Hindlimb muscle (tissue), 1 donor: ENCODE measurements at regions not wholly inside any gene's neighbourhood (a gene's known extent, or its start where the extent isn't known, plus 50 kb on each side); places are given as distances from the start of the nearest gene placed in this dataset.

Source experiments
- DNase-seq: peaks from one replicate; pipeline ENCODE4 v3.0.0-alpha.2; 2013

DNA sequence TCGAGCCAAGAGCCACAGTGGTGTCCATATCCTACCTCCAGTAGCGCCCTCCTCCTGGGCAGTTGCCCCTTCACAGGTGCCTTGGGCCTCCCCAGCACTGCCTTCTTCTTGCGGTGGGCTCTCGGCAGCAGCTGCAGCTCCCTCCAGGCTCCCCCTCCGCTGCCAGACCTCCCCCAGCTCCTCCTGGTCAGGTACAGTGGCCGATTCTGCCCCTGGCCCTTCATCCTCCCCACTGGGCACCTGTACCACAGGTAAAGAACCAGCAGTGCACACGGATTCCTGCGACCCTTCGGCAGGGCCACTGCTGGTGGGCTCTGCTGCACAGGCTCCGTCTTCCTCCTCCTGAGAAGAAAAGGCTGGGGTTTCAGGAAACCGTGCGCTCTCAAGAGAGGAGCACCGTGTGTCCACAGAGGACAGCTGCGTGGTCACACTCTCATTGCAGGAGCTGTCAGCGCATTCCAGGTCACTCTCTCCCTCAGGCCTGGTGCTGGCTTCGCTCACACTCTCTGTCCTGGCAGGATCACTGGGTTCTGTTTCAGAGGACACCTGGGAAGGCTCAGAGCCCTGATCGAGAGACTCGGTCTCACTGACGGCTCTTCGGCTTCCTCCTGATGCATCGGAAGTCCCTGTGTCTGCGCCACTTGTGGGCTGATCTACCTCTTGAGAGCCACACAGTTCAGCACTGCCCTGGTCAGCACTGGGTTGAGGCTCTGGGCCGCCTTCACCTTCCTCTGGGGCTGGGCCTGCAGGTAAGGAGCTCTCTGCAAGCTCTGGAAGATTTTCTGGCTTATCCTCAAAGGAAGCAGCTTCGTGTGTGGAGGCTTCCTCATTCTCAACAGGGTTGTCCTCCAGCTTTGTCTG lies 147.4 kb upstream of the STK17B start:
- DNase-seq: no peak

DNA sequence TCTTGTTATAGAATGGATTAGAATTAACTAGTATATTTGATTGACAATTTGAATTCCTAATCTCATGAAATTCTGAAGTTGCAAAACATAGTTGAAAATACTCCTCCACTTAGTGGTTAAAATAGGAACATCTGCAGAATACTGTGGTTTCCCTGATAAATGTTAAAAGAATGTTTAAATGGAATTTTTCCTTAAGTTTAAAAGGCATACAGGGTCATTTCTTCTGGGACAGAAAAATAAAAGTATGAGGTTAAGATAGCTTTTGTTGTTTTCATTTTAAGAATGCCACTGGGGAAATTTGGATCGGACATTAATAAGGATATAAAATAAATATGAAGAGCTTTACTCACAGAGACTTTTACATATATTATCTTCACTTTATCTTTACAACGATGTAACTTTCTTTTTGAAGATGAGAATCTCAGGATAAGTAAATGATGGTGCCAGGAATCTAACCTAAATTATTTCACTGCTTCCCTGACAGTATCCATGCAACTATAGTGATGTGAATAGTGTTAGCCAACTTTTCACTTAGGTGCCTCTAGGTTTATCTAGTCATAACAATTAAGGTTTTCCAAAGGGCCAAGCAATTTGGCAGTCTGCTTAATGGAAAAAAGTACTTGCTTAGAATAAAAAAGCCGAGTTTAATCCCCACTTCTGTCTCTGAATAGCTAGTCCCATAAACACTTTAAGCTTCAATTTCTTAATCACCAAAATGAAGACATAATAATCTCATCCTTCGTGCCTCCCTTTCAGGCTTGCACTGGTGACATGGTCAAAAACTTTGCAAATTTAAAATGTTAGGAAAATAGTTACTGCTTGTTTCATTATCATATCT lies 151.8 kb upstream of the STK17B start:
- DNase-seq: no peak

DNA sequence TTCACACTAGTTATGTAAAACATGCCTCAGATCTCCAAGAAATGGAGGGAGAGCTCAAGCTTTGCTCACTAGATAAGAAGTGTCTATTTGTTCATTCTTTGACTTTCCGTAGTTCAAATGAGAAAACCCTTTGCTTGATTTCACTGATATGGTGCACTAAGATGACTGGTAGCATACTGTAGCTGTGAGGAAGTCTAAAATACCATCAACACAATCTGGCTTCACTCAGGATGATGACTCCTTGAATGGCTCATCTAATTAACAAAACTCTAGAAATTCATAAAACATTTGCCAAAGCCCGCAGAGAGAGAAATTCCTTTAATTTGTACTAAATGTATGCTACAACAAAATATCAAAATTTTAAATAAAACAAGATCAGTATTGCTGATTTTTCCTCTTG lies 152.8 kb upstream of the STK17B start:
- DNase-seq: no peak

DNA sequence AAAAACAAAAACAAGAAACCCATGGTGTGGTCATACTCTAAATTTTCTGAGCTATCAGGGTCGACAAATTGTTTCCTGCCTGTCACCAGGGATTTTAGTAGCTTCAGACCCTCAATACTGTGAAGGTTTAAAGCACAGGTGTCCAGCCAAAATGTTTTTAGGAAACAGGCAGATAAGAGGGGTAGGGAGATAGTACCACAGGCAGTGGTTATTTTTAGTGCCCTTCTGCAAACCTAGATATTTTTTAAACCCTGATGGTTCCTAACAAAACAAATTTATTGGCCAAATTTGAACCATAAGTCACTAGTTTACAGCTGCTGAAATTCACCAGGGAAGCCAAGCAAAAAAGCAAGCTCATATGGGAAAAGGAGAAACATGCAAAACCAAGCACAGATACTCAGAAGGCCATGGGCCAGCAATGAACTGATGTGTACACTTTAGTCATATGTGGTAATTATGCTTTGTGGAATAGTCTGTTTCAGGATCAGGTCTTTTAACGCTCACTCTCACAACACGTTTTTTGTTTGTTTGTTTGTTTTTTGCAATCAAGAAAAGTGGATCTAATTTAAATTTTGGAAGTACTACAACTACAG lies 156.8 kb upstream of the STK17B start:
- no peak for DNase-seq

DNA sequence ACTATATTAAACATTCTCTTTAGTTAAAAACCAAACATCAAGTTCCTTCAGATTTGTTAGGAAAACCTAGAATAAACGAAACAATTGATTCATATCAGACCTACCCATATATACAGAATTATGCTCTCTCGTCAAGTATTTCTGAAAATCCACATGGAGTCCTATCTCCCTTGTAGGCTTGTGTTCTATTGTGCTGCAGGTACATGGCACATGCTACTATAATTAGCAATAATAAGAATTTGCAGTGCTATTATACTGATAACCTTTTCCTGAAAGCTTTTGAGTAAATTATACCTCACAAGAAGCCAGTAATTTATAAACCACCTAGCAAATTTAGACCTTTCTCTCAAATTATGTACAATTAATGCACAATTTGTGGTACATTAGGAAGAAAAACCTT lies 158.6 kb upstream of the STK17B start:
- DNase-seq: no peak

DNA sequence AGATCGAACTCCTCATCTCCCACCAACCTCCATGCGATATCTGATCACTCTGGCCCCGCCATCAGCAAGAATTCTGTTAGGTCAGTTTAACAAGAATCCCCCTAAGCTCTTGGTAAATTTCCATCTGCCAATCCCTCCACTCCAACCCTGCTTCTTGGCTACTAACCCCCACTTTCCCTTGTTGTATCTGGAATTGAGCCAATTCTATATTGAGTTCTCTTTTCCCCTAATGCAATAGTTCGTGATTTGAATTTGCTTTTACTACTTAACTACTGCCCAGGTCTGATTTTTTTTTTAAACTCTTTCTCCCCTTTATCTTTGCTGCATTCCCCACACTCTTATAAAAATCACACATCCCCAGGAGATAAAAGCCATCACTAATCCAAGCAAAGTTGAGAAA lies 159.3 kb upstream of the STK17B start:
- no peak for DNase-seq

DNA sequence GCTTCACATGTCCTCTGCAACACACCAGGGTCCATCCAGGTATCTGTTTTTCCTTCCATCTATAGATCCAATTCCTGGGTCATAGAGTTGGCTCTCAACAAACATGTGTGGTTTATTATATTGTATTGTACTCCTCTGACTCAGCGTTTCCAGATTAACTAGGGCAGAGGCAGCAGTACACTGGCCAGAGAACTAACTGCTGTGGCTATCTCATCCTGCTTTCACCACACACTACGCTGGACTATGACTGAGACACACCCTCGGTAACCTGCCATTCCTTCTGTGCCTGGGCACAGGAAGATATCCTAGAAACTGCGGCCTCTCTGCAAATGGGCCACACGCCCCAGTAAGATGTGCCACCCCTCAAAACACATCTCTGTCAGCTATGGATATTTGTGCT lies 159.8 kb upstream of the STK17B start:
- no peak for DNase-seq

DNA sequence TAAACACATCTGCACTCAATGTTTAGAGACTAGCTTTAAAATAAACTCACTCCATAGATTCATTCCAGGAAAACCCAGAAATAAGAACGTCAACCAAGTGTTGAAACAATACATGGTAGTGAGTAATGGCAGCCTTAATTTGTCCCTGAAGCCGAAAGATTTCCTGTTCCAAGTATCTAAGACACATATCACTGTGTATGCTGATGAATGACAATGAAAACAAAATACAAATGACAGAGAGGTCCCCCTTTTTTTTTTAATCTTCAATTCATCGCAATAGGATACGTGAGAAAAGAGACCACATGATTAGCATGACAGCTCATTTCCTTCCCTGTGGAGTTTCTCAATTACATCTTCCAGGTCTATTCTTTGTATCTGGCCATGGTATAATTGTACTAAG lies 160.5 kb upstream of the STK17B start:
- no peak for DNase-seq

DNA sequence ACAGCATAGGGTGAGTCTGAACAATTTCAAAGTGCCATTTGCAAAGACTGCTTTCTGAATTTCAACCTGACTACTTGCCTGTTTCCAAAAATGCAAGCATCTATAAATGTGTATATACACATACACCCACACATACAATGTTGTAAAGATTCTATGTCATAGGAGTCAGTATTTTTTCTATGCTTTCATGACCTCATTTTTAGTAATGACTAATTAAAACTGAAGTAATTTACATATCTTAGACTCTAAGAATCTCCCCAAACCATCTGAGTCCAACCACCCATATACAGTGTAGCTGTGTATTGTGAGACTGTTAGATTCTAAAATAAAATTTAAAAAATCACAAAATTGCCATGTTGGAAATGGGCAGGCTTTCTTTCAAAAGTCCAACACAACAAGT lies 162.0 kb upstream of the STK17B start:
- no peak for DNase-seq

DNA sequence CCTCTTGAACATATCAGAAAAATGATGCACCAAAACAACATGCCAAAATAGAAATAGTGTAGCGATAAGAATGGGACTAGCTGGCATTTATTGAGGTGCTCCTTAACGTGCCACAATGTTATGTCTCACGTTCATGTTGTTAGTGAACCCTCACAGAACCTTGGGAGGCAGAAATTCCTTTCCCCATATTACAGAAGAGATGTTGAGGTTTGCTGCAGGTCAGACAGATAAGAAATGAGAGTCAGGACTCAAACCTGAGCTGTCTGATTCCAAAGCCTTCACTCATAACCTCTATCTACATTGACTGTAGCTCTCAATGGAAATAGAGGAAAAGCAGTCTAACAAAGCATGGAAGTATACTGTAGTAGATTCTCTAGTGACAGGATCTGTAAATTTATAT lies 163.3 kb upstream of the STK17B start:
- no peak for DNase-seq

DNA sequence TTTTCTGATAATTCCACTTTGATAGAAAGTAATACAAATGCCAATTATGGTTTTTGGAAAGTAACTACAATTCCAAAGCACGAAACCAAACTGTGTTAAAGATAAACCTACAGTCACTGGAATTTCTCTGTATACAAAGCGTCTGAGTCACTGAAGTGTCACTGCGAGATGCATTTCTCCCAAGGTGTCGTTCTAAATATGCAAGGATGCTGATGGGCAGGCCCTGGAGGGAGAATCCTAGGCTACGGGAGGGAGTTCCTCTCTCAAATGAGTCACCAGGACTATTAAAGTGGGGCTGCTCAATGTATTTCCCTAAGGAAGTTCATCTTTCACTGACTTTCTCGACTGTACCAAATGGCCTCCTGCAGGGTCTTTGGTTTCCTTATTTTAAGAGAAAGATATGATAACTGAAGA lies 163.8 kb upstream of the STK17B start:
- no peak for DNase-seq

DNA sequence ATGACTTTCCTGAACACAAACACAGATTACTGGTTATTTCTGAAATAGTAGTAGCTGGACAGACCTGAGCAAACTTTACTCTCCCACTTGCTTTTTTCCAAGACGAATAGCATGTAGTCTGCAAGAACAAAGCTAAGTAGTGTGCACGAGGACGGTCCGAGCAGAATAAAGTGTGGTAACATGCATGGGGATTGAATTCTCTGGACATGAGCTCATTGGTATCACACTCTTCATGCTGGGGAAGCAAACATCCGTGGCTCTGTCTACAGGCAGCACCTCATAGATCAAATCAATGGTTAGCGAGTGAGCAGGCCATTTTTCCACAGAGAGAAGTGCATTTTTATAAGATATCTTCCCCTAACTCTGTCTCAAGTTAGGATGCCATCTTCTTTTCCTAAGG lies 164.8 kb upstream of the STK17B start:
- no peak for DNase-seq

DNA sequence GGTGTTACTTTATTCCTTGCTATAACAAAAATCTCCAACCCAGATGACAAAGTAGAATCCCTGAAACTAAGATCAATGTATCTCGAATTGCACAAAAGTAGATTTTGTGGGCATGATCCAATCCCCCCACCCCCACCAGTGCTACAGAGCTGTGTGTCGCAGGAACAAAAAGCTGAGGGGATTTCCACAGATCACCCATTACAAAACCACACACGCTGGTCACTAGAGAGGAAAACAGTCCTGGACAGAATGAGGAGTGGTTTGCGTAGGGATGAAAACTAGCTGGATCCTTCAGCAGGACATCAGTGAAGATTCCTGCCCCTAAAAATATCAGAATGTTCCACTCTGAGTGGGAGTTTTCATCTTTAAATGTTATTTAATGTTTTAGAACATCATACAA lies 165.3 kb upstream of the STK17B start:
- no peak for DNase-seq

DNA sequence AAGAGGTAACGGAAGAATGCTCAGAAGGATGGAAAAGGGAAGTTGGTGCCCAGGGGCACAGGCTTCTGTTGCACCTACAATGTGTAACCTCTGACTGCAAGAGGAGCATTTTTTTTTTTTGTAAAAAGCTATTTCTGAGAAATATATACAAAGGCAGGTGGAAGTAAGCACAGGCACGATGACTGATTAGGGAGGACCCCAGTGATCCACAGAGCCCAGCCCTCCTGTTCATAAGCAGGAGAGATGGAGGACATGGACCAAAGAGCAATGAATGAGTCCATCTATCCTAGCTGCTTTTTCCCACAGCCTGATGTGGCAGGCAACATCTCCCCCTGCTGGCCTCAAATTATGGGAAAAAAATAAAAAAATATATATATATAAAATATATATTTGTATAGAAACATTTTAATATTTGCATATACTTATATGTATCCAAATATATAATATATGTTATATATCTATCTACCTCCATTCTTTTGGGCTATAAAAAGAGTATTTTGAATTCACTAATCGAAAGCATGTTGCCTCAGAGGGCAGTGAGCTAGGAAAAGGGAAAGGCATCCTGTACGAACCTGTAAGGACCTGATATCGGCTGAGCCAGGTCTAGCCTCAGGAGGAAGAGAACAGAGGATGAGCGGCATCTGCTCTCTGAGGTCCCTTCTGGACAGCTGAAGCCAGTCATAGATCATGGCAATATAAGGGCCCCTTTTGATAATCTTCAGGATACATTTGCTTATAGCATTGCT lies 166.0 kb upstream of the STK17B start:
- DNase-seq: no peak

DNA sequence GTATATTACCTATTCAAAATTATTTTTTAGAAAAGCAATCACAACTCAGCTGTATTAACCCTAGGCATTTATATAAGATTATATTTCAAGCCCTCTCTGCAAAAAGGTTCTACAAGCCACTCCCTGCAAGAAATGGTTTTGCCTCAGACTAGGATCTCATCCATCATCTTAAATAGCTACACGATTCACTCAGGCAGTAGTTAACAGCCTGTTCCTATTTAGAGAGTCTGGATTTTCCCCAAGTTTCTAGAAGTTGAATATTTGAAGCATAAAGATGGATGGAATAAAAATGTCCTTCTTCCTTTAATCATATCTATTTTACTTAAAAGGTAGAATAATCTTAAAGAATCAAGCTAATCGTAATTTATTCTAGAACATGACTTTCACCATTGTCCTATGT lies 167.1 kb upstream of the STK17B start:
- DNase-seq: no peak

DNA sequence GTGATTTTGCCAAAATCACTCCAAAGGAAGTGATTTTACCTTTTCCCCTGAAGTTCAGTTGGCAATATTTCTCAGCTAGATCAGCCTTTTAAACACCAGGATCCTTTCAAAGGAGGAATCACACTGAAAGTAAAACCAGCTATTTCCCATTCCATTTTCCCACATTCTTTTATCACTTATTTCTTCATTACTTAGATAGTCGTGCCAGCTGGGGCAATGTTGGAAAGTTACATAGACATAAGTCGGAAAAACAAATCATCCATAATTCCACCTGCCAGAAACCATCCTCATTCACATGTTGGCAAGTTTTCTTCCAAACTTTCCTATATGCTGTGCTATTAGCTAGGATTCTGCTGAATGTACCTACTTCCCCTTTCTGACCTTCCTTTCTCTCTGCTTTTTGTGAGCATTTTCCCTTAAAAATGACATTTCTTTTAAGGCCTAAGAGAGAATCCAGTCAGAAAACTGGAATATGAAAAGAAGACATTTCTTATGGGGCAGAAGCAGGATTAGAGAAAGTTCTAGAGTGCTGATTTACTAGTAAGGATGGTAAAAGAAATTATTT lies 170.0 kb upstream of the STK17B start:
- DNase-seq: peak; percentile 15

DNA sequence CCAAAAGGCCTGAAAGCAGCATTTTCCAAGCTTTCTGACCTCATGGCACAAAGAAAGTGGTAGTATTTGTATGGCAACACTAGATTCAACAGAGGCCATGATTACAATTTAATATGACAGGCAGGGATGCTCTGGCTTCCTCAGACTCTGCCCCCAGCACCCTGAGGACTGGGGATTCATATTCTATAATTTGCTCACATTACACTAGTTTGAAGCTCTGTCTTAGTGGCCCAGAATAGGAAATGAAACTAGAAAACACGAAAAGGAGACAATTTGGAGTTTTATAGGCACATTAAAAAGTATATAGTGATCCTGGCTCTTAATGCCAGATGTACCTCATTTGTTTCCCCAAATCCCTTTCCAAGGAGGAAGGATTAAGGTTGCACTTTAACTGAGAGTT lies 173.0 kb upstream of the STK17B start:
- no peak for DNase-seq

DNA sequence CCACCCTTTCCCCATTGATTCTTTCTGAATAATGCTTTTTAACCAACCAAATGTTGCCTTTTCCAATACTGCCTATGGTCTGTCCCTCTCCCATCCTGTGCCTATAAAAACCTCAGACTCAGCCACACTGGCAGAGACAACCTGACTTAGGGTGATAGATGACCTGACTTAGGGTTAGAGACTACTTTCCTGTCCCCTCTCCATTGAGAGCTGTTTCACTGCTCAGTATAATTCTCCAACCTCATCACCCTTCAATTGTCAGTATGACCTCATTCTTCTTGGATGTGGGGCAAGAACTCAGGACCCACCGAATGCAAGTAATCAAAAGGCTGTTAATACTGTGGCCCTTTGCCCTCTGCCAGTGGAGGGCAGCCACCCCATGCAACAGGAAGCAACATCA lies 182.3 kb upstream of the STK17B start:
- no peak for DNase-seq

DNA sequence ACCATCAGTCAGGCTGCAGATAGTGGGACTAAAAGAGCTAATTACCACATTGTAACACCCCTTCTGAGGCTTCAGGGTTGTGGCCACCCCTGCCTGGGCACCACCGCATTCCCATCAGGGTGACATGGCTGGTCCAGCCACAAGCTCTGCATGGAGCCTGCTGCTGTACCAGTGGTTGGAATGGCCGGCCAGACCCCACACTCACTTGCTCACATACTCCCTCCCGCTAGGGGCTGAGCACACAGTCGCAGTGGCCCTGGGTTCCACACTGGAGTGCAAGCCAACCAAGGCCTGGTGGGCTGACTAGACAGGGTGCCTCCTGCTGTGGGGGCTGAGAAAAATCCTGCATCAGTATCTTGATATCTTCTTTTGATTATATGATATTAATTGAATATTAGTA lies 182.8 kb upstream of the STK17B start:
- no peak for DNase-seq

DNA sequence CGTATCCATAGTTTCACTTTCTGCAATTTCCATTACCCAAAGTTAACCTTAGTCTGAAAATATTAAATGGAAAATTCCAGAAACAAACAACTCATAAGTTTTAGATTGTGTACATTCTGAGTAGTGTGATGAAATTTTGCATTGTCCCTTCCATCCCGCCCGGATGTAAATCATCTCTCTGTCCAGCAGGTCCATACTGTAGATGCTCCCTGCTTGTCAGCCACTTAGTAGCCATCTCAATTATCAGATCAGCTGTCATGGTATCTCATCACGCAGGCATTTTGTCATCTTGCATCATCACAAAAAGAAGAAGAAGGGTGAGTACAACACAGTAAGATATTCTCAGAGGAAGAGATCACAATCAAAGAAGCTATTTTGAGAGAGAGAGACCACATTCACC lies 185.0 kb upstream of the STK17B start:
- DNase-seq: no peak

DNA sequence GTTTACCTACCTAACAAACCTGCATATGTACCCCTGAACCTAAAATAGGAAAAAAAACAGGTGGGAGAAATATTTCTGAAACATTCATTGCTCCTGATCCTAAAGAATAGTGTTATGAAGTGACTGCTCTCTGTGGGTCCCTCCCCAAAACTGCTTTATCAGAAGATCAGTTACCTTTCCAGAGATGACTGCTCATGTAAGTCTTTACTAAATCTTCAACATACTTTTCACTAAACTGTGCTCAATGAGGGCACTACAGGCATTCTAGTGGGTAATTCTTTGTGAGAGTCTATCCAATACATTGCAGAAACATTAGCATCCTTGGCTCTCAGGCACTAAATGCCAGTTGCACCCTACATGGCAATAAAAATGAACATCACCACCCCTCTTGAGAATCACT lies 189.3 kb upstream of the STK17B start:
- no peak for DNase-seq

DNA sequence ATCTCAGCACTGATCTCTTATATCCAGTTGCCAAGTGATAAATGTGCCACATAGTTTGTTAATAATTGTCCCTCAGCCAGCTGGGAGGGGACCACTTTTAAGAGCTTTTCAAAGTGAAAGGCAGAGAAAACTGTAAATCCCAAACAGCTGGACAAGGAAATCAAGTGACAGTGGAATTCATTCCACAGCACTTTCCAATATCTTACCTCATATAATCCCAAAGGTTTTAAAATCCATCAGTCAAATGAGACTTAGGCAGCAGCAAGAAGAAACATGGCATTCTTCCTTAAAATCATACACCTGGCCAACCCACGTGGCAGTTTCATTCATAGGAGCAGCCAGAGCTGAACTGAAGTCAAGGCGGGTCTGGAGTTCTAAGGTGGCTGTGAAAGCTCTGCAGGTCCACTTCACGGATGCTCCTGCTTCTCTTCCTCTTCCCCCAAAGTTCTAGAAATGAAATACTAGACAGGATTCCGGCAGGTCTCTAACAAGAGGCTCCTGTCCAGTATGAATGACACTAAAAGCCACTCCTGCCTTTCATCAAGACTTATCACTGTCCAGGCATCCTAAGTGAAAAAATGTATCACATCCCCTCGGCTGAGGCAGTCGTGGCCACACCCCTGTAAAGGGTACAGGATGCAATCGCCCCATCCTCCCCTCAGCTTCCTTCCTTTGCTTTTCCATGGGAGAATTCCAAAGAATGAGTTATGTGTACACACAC lies 190.4 kb upstream of the STK17B start:
- no peak for DNase-seq
